ENCODE measurements at regions not wholly inside any gene's neighbourhood (a gene's known extent, or its start where the extent isn't known, plus 50 kb on each side); places are given as distances from the start of the nearest gene placed in this dataset.

- Histone ChIP-seq H3K79me1 (ENCODE audit: low read depth in 1 of 2, low read length in 2 of 2) (no peaks in the 10 kb centered on the region), H3K14ac (replicated peaks; ENCODE audit: low read depth, low read length) (no peak overlapping the region), H4K5ac (ENCODE audit: low read depth, low read length) (no peak overlapping the region), H3K27me3 (ENCODE audit: control insufficient read depth, insufficient read depth, low read length) (no peaks in the 10 kb centered on the region), H3K36me3 (ENCODE audit: control insufficient read depth, insufficient read depth, low read length) (no peaks in the 10 kb centered on the region), H4K8ac (ENCODE audit: low read depth in 2 of 2, low read length in 2 of 2) (no peak overlapping the region), H2BK120ac (ENCODE audit: low read depth, low read length) (no peak overlapping the region), H3K4me2 (ENCODE audit: low read depth, low read length) (no peak overlapping the region), H3K4me1 (ENCODE audit: control insufficient read depth, insufficient read depth, low read length) (no peaks in the 10 kb centered on the region), H4K91ac (ENCODE audit: insufficient read depth, low read depth, low read length) (no peak overlapping the region), H3K56ac (ENCODE audit: extremely low read depth, insufficient read depth, low read length) (no peak overlapping the region), H2AFZ (replicated peaks; ENCODE audit: low read length, poor library complexity) (no peak overlapping the region), H3K4me3 (ENCODE audit: insufficient read depth, low read depth, low read length) (no peak overlapping the region), H2AK9ac (replicated peaks; ENCODE audit: low read depth, low read length, poor library complexity) (no peak overlapping the region), H2BK15ac (ENCODE audit: low read depth, low read length) (no peak overlapping the region), H3K9me1 (ENCODE audit: insufficient read depth, low read length) (no peaks in the 10 kb centered on the region), H3K9ac (ENCODE audit: low read depth, low read length) (no peak overlapping the region), H4K20me1 (ENCODE audit: insufficient read depth, low read length) (no peaks in the 10 kb centered on the region), H3K18ac (ENCODE audit: low read depth, low read length) (no peak overlapping the region), H3K4ac (ENCODE audit: low read depth, low read length) (no peak overlapping the region), H3K9me3 (ENCODE audit: control insufficient read depth, insufficient read depth, low read length) (peaks cover 6% of the 10 kb centered on the region), H2BK5ac (ENCODE audit: low read depth, low read length, poor library complexity, severe bottlenecking) (no peak overlapping the region), H2BK20ac (ENCODE audit: low read depth, low read length) (no peak overlapping the region), H2AK5ac (ENCODE audit: low read depth, low read length) (no peak overlapping the region), H3K23ac (ENCODE audit: low read depth, low read length) (no peak overlapping the region), H3K27ac (ENCODE audit: insufficient read depth, low read length) (no peak overlapping the region)
- no peak for DNase-seq
- no peak for TF ChIP-seq CEBPB (IDR thresholded peaks at IDR 0.05; ENCODE audit: low read depth, low read length)
- TF ChIP-seq SMC3 (IDR thresholded peaks at IDR 0.05; ENCODE audit: low read depth, low read length) = no peak
- dilution Hi-C loops (cut with HindIII; ENCODE audit: low sequenced_read_pairs, unreplicated experiment) (no loop called here), in situ Hi-C loops (cut with MboI; ENCODE audit: low sequenced_read_pairs) (no loop called here), intact Hi-C loops (cut with micrococcal nuclease) (no loop called here)
- WGBS, 2 experiments (ENCODE audit: extremely low coverage in 2 of 2, insufficient read length in 1 of 2) = 29% methylated on average over 1 of the region's 1 CpG; no CpG with 5 or more reads in 1 of the 2 experiments
- no TSS peak for BruUV-seq (replicated peaks)
- ChIA-PET POLR2A (ENCODE audit: unreplicated experiment) (no interaction called here), CTCF (no interaction called here)
- ATAC-seq (ENCODE audit: low read depth) = no peak
Measured at GRCh38 chr12:3405821-3406220, 85.2 kb upstream of the PRMT8 start.

Measured in IMR-90 (cell line).